CD4-positive, alpha-beta T cell treated with Interleukin-15 for 4 hours (primary cell): ENCODE measurements at regions not wholly inside any gene's neighbourhood (a gene's known extent, or its start where the extent isn't known, plus 50 kb on each side); places are given as distances from the start of the nearest gene placed in this dataset.
"Not testable (repeated sequence)": the region's sequence is repeated elsewhere in the genome, so short reads cannot be mapped to it uniquely, and the experiment has no call there.

ENCODE experiments used
- DNase-seq: peaks from one replicate; pipeline ENCODE4 v3.0.0-alpha.2; 2020; ENCODE audit warnings: low spot score

GRCh38 chr9:34793428-34793827 is 83.5 kb upstream of the CCL21 start:
- DNase-seq, result no peak

GRCh38 chr9:34783951-34784487 is 74.1 kb upstream of the CCL21 start:
- no peak for DNase-seq

GRCh38 chr9:34782372-34782771 is 72.4 kb upstream of the CCL21 start:
- no peak for DNase-seq

GRCh38 chr9:34777666-34778065 is 67.7 kb upstream of the CCL21 start:
- DNase-seq, result no peak

- no peak for DNase-seq
Observed at GRCh38 chr9:34773955-34774354, 64.0 kb upstream of the CCL21 start.

- DNase-seq, result no peak
Observed at GRCh38 chr9:34773306-34773910, 63.5 kb upstream of the CCL21 start.

- DNase-seq, result no peak
Observed at GRCh38 chr9:34771007-34771406, 61.1 kb upstream of the CCL21 start.

GRCh38 chr9:34767087-34767486 is 57.2 kb upstream of the CCL21 start:
- not testable (repeated sequence) for DNase-seq

- peak; percentile 3 for DNase-seq
Observed at GRCh38 chr9:34760196-34761040, 50.5 kb upstream of the CCL21 start.
